Stimulated activated CD4-positive, alpha-beta T cell treated with anti-CD3 and anti-CD28 coated beads, Interleukin-1b, Interleukin-23, amount 100 ng/mL, for 4 hours (primary cell): ENCODE measurements at regions not wholly inside any gene's neighbourhood (a gene's known extent, or its start where the extent isn't known, plus 50 kb on each side); places are given as distances from the start of the nearest gene placed in this dataset.

Experiments
- DNase-seq, 2 donors: peaks; one replicate each; pipeline ENCODE4 v3.0.0-alpha.2; 2020; ENCODE audit warnings: low read depth in 2 of 2

DNA sequence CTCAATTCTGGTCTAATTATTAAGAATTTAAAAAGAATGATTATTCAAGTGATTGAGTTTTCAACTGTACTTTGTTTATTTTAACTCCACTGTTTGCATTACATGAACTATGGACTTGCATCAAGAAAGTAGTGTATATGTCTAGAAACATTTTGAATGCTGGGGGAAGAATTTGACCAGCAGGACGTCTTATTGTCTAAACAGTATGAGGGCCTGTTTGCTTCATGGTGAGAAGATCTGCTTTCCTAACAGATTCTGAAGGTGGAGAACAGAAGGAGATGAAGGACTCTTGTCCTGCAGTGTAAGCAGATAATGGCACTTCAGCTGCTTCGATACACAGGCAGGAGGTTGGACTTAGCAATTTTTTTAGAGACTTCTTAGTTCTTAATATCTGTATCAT lies 176.0 kb downstream of the DACT1 start:
- DNase-seq: no peak

DNA sequence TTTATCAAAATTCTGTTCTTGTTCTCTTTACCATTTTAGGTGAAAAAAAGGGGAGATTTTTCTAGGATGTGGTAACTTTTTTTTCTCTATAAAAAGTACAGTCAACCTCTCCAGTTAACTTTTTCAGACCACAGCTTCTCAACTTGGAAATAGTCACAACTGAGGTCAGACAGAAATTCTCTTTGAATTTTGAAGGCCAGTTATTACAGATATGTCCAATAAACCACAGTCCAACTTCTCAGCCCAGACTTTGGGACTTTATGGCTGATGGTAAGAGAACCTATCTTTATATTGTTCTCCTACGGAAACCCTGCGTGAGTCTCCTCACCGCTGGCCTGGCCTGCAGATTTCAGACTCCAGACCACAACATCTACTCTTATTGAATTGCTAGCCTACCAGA lies 176.7 kb downstream of the DACT1 start:
- no peak for DNase-seq

DNA sequence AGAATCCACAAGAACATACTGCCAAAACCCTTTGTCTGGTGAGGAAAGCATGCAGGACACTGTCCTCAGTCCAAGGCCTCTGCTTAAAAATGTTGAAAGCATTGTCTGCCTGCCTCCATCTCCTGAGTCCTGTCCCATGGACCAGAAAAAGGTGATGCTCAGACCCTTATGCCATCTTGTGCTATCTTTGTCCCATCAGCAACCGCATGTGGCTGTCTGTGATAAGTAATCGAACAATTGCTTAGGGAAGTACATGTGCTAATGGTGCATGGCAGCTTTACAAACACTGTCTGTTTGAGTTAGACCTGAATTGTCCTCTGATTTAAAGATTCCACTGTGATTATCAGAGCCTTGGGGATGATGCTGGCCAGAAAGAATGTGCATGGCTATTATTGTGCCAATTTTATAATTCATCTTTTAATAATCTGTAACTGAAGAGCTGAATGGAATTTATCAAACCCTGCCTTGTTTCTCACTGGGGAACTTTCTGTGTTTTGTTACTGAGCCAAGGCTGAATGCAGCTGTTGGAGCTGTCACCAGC lies 177.5 kb downstream of the DACT1 start:
- no peak for DNase-seq

DNA sequence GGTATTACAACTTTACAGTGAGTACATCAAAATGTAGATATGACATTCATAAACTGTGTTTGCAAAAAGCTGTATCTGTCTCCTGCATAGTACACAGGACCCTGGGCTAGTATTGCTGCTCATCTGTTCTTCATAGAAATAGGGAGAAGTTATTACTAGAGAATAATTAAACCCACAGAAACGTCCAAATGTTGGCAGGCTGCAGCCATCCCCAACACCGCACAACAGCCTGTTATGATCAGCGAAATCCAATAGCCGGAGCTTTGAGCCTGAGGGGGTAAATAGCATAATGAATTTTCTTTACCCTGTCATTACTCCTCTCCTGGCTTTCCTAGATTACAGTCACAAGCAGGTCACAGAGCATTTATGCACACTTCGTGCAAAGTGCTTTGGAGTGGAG lies 178.0 kb downstream of the DACT1 start:
- DNase-seq: no peak

DNA sequence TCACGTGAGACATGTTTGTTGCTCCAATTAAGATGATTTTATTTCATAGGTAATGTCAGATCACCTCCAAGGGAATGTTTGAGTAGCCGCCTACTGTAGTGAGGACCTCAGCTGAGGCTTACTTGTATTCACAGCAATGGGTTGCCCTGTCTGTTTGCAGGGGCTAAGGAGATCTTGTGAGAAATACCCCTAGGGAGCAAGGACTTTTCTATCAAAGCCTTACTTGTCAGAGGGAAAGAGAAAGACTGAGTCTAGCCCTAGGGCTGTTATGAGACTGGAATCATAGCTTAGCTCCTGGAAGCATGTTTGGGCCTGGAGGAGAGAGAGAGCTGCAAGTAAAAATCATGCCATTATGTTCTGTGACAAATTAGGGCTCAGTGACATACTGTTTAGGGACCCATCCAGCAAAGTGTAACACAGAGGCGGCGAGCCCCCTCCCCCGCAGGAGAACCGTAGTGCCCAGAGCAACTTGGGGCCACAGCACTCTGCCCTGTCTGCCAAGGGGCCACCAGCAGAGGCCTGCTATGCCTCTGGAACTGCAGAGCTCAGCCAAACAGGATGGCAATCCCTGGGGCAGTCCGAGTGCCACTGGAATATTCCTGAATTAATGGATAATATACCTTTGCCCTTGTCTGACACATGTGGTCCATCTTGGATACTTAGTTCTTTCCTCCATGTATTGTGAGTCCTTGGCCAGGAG lies 178.8 kb downstream of the DACT1 start:
- no peak for DNase-seq

DNA sequence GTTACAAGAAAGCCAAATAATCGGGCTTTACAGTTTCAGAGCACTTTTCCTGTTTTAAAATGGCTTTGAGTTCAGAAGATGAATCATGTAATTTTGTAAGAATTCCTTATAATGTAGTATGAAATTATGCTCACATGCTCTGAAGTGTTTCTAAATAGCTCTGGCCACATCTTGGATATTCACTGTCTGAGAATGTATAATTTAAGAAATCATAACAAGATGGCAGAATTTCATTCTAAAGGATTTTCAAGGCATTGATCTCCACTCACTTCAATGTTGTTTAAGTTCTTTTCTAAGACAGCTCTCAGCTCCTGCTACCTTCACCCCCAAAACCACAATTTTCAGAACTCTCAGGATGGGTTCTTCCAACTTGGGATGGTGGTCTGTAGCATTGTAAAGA lies 180.1 kb downstream of the DACT1 start:
- no peak for DNase-seq

DNA sequence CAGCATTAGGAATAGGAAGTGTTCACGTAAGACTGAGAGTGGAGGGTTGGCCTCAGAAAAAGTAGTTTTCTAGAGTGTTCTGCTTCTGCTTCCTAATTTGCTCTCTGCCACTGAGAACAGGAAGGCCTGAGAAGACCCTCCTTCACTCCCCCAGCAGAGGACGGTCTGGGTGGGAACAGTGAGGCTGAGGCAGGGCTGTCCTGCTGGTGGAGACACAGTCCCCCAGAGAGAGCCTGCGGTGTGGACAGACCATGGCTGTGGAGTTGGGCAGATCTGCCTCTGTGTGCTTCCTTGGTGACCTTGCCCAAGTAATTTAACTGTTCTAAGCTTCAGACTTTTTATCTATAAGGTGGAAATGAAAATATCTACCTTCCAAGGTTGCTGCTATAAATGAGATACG lies 182.3 kb downstream of the DACT1 start:
- DNase-seq: no peak

DNA sequence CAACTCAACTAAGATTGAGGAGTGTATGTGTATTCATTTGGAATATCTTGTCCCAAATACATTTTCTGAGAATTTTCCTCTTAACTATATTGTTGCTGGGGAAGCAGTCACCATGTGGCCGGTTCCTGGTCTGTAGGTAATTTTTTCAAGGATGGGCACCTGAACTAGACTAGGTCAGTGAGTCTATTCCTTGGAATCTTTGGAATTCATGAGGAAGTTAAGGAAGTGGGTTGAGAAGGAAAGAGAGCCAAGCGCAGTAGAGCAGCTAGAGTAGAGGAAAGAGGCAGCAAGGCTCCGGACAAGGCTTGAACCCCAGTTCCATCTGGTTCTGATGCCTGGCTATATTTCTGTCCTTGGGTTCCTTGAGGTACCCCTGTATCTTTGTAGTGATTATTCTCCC lies 183.7 kb downstream of the DACT1 start:
- DNase-seq: no peak

DNA sequence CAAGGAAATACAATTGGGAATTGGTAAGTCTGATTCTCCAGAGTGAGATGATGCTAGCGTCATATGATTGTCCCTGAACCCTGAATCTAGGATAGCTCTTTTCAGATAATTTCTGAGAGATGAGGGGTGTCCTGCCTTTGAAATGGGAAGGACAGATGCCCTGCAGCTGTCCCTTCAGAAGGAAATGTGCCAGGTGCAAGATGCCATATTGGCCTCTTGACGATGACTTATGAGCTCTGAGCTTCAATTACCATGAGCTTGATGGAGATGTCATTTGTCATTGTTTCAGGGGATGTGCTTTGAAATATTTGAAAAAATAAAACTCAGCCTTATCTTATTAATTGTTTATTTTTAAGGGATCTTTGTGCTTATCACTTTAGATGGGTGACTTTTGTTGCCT lies 185.1 kb downstream of the DACT1 start:
- DNase-seq: no peak

DNA sequence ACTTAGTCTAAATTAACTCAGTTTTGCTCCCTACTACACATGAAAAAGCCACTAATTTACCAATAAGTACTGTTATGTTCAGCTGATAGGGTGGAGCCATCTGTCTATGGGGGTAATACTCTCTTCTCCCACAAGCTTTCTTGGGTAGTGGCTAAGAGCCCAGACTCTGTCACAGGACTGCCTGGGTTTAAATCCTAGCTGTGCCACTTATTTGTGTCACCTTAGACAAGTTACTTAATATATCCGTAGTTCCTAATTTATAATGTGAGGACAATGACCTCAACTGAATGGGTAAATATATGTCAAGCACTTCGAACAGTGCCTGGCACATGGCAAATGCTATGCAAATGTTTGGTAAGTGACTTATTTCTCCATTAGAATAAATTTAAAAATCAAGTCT lies 185.6 kb downstream of the DACT1 start:
- no peak for DNase-seq

DNA sequence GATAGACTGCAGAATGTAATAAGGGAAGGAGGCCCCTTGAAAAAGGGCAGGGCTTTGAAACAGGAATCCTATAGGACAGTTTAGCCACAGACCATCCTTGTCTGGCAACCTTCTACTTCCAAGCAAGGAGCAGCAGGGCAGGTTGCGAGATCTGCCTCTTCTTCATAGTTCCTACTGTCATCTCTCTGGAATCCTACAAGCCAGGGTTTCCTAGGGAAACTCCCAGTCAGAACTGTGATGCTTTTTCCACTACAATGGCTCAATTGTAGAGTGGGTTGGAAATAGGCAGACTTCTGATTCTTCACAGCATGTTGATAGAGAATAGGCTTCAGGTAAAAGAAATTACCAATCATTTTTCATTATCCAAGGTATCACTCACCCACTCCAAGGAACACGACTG lies 186.3 kb downstream of the DACT1 start:
- no peak for DNase-seq

DNA sequence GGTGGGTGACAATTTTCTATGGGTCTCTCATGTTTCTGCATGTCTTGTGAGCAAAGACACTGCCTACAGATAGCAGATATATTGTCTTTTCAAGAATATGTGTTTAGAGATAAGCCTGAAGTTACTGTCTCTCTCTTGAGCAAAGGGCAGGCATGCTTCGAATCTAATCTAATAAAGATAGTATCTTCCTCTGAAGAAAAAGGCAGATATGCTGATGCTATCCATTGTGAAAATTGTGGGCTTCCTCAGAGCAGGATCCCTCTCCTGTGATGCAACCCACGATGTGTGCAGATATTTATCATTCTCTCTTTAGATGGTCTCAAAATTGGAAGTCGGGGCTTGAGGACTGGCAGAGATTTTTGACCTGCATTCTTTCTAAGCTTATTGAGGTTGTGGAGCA lies 187.0 kb downstream of the DACT1 start:
- DNase-seq: no peak

DNA sequence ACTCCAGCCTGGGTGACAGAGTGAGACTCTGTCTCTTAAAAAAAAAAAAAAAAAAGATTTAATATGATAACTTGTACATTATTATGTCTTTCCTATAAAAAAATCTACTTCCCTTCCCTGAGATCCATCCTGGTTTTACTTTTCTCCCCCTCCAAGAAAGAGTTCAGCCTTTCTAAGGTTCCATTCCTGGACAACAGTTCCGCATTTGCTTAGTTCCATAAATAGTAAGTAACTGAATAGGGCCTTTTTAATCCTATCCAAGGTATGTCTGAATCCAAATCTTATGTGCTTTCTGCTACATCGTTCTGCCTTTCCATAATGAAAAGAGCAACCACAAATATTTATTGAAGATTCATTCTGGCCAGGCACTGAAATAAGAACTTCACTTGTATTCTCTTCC lies 187.8 kb downstream of the DACT1 start:
- DNase-seq: no peak

DNA sequence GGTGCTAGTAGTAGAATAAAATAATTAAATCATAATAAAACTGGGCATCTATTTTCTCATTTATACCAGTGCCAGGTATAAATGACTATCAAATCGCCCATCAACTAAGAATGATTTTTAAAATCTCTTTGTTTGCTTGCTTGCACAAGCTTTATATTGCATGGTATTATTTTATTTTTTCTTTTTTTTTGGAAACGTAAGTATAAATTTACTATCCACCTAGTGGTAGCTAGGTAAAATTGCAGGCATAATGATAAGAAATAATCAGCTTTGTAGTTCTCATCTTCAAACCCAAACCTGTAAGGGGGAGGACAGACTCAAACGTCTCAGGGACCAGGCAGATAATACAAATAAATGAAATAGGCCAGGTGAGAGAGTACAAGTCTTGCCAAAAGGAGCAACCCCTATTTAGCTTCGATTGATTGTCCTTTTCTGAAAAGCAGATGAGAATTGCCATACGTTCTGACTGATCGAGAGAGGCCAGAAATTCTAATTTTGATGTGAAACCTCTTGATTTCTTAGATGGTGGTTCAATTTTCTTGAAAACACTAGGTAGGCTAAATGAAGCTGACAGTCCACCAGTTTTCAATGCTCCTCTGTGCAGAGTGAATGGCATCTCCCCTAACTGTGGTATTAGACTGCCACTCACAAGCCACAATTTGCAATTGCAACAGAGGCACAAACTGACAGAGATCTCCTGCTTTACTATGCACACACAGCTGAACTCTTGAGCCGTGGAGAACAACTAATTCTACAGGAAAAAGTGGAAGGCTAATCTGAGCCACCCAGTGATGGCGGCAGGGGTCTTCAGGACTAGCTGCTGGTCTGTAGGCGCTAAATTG lies 189.3 kb downstream of the DACT1 start:
- no peak for DNase-seq

DNA sequence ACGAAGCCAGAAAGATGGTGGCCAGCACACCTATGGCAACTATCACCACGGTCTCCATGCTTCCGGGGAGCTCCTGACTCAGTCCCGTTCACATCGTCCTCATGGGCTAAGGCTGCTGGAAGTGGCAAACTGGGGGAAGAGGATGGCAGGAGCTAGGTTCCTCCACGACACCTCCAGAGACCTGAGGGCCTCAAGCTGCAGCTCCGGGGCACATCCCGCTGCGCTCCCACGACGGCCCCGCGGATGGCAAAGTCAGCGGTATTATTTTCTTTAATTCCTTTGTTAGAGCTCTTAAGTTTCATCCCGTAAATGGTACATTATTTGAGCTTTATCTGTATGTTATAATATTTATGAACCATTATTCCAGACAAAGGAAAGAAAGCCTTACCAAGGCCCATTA lies 190.5 kb downstream of the DACT1 start:
- no peak for DNase-seq

DNA sequence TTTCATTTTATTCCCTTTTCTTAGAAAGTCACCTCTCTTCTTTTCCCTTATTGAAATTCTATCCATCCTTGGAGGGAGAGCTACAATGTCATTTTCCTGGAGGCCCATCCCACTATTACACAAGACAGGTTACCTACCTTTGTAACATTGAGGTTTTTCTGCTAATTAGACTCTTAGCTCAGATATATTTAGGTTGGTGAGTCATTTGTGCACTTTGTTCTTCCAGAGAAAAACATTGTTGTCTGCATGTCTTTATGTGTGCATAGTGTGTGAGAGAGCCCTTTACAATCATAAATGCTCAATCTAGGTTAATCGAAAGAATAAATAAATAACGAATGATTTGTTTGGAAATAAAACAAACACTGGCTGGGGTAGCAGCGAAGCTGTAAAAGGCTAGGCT lies 191.8 kb downstream of the DACT1 start:
- no peak for DNase-seq

DNA sequence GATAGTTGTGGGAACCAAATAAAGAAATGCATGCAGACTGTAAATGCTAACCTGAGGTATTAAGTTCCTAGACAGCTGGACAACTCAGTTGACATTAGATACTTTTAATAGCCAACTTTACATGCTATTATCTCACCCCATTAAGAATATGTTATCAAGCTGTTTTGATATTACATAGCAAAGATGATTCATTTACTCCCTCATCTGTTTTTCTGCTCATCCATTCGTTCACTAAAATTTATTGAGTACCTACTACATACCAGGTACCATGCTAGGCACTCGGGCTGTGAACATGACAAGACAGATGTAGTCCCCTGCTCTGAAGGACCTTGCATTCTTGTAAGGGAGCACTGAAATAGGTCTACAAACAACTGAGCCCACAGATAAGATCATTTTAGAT lies 192.4 kb downstream of the DACT1 start:
- no peak for DNase-seq

DNA sequence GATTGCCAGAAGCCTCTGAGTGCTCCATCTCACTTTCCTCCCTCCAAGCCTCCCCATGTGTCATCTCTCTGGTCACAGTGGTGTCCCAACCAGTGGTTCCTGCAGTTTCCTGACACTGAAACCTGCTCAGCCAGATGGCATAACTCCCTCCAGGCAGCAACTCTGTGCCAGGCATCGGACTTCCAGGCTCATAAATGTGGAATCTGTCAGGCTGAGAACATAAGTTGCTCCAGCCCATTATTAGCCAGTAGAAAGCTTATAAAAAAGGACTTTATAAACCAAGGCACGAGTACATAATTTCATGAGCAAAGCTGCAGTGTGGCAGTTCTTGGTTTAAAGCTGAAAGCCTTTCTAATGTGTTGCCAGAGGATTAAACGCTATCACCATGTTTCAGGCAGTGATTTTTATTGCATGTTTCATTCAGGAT lies 194.3 kb downstream of the DACT1 start:
- no peak for DNase-seq

DNA sequence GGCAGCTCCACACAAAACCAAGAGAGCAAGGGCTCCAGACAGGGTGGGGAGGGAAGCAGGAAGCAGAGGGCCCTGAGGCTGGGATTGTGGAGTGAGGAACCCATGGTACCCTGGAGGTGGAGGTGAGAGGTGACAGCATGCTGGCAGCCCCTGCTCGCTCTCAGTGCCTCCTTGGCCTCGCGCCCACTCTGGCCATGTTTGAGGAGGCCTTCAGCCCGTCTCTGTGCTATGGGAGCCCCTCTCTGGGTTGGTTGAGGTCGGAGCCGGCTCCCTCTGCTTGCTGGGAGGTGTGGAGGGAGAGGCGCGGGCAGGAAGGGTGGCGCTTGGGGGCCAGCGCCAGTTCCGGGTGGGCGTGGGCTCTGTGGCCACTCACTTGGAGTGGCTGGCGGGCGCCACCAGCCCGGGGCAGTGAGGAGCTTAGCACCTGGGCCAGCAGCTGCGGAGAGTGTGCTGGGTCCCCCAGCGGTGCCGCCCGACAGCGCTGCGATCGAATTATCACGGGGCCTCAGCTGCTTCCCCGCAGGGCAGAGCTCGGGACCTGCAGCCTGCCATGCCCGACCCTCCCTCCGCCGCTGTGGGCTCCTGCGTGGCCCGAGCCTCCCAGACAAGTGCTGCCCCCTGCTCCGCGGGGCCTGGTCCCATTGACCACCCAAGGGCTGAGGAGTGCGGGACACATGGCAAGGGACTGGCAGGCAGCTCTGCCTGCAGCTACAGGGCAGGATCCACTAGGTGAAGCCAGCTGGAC lies 196.0 kb downstream of the DACT1 start:
- no peak for DNase-seq

DNA sequence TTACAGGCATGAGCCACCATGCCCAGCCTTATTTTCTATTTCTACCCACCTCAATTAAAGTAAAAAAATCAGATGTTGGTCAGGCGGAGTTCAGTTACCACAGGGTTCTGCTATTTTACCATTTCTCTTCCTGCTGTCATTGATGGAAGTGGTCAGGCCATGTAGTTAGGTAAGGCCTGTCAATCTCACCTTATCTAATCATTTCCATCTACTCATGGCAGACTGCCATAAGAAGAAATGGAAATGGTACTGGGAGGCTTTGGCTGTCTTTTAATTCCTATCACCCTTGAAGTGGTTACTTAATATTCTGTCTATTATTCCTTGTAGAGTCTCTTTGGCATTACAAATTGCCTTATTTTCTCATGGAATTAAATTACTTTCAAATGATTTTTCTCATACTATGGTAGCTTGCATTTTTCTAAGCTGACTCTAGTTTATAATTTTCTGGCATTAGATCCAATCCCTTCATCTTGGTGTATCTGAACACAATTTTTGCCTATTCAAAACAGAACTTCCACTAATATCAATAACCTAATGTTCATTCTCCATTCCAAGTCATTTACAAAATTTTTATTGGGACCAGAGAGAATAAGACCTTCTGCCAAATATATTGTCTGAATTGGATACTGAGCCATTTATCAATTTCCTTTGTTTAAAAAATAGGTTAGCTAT lies 198.7 kb downstream of the DACT1 start:
- DNase-seq: no peak

DNA sequence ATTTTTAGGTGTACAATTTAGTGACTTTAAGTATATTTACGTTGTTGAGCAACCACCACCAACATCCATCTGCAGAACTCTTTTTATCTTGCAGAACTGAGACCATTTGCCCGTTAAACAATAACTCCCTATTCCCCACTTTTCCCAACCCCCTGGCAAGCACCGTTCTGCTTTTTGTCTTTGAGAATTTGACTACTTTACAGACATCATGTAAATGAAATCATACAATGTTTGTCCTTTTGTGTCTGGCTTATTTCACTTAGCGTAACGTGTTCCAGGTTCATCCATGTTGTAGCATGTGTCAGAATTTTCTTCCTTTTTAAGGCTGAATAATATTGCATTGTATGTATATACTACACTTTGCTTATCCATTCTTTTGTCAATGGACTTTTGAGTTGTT lies 201.5 kb downstream of the DACT1 start:
- no peak for DNase-seq

DNA sequence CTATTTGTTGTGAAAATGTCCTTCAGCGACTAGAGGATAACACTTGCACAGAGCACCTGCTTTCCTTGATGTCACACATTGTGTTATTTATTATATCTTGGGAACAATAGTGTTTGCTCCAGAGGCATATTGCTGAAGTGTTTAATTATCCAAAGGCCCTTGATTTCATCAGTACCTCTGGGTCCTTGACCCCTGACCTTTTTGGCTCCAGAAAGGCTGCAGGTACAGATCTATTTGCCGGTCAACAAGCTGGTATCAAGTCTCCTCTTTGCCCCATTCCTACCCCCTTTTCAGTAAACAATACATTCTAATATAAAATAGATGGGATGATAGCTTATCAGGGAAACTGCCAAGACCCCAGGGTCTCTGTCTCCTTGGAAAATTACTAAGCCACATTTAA lies 206.8 kb downstream of the DACT1 start:
- DNase-seq: no peak
